ENCODE measurements at regions not wholly inside any gene's neighbourhood (a gene's known extent, or its start where the extent isn't known, plus 50 kb on each side); places are given as distances from the start of the nearest gene placed in this dataset.

- no peak for DNase-seq (ENCODE audit: low read depth in 1 of 2, low spot score in 1 of 2)
Observed at GRCh38 chr13:48885027-48885395, 90.7 kb upstream of the FNDC3A start.

- DNase-seq (ENCODE audit: low read depth in 1 of 2, low spot score in 1 of 2): no peak
Observed at GRCh38 chr13:48888613-48889012, 87.1 kb upstream of the FNDC3A start.

DNA sequence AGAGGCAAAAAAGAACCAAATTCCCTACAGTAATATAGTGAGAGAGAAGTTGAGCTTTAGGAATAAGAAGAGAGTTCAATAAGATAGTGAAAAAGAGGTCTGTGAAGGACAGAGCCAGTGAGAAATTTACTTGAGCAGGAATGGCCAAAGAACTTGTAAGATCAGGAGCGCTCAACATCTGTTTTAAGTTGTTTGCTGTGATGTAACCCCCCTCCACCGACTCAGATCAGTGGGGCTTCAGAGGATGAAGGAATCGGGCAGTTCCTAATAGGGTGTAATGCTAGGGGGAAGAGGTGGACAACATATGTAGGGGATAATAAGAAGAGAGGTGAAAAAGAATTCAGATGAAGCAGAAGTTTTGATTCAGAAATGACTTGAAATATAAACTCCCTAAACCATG lies 85.3 kb upstream of the FNDC3A start:
- DNase-seq (ENCODE audit: low read depth in 1 of 2, low spot score in 1 of 2): no peak

GRCh38 chr13:48891586-48891985 lies 84.1 kb upstream of the FNDC3A start:
- no peak for DNase-seq (ENCODE audit: low read depth in 1 of 2, low spot score in 1 of 2)

DNA sequence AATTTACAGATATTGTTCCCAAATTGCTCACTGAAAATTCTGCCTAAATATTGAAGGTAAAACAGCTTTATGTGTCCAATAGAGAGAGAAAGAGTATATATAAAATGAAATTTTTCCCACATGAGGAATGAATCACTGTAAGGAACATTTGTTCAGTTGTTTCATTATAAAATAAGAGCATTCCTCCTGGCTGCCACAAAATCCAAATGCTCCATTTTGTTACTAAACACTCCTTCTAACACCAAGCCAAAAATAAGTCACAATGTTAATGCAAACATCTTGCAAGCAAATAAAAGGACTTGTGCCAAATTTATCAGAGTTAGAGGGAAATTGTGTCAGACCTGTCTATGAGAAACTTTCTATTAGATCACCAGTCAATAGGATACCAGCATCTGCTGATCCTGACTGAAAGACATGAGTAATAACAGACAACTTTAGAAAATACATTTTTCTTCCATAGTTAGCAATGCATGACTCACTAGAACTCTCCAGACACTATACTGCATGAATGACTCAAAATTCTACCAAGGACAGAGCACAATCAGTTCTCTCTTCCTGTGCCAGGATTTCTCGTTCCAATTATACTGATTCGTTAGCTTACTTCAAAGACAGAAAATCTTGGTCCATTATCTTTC lies 83.5 kb upstream of the FNDC3A start:
- DNase-seq (ENCODE audit: low read depth in 1 of 2, low spot score in 1 of 2): no peak

- DNase-seq (ENCODE audit: low read depth in 1 of 2, low spot score in 1 of 2): no peak
Observed at GRCh38 chr13:48892688-48893075, 83.0 kb upstream of the FNDC3A start.

DNA sequence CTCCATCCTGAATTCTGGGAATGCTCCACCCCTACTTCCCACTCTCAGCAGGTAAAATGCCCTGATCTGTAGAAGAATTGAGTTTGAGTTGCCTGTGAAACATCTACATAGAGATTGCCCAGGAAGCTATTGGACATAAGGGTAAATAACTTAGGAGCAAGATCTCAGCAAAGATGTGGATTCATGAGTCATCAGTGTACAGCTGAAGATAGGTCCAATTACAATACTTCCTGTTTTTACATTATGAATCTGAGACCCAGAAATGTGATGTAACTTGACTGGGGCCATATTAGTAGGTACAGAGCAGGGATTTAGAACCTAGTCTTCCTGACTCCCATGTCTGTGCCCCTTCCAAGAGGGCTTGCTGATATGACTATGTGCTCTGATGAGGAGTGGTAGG lies 79.4 kb upstream of the FNDC3A start:
- DNase-seq (ENCODE audit: low read depth in 1 of 2, low spot score in 1 of 2): no peak

GRCh38 chr13:48901781-48902180 lies 73.9 kb upstream of the FNDC3A start:
- no peak for DNase-seq (ENCODE audit: low read depth in 1 of 2, low spot score in 1 of 2)

DNA sequence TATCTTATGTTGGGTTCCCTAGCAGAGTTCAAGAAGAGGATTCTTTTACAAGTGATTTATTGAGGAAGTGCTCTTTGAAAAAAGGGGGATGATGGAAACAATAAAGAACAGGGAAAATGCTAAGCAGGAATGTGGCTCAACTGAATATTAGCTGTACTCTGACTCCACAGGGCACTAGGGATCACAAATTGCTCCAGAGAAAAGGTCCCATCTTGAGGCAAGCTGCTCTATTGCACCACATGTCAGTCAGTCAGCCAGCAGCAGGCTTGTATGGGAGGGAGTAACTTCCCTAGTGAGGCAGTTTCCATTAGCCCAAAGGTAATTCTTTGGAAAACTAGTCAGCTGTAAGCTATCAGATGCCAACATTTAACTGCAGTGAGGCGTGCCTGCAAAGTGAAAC lies 73.3 kb upstream of the FNDC3A start:
- DNase-seq (ENCODE audit: low read depth in 1 of 2, low spot score in 1 of 2): no peak

DNA sequence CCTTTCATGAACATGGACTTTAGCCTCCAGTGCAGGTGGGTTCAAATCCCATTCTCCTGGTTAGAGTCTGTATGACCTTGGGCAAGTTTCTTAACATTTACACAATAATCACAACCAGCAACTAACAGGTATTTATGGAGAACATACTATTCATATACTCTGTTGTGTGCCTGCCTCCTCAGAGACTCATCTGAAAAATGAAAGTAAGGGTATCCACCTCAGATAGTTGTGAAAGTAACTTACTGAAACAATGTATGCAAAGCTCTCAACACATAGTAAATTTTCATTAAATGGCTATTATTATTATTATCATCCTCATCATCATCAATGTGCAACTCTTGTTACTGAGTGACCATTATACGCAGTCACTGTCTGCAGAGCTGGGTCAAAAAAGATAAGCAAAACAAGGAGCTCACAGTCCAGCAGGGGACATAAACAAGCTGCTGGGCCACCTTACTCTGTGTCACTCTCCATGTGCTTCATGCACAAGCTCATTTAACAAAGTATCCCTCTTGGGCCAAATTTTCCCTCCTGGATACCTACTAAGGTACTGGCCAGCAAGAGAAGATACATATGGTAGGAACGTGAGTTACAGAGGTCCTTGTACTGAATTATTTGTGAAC lies 70.9 kb upstream of the FNDC3A start:
- no peak for DNase-seq (ENCODE audit: low read depth in 1 of 2, low spot score in 1 of 2)

DNA sequence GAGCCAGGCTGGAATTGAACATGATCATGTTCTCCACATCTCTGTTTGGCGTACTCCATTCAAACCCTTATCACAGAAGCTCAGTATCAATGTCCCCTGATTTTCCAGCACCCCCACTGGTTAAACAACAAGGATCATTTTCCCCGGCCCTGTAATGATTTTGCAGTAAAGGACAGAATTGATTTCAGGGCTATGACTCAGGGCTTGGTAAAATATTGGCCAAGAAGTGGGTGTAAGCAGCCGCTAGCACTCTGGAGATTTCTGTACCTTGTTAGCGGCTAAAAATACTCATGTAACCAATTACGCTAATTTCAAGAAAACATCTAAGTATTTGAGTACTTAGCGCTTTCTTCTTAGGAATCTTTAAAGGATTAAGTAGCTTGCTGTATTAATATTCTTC lies 69.5 kb upstream of the FNDC3A start:
- no peak for DNase-seq (ENCODE audit: low read depth in 1 of 2, low spot score in 1 of 2)

DNA sequence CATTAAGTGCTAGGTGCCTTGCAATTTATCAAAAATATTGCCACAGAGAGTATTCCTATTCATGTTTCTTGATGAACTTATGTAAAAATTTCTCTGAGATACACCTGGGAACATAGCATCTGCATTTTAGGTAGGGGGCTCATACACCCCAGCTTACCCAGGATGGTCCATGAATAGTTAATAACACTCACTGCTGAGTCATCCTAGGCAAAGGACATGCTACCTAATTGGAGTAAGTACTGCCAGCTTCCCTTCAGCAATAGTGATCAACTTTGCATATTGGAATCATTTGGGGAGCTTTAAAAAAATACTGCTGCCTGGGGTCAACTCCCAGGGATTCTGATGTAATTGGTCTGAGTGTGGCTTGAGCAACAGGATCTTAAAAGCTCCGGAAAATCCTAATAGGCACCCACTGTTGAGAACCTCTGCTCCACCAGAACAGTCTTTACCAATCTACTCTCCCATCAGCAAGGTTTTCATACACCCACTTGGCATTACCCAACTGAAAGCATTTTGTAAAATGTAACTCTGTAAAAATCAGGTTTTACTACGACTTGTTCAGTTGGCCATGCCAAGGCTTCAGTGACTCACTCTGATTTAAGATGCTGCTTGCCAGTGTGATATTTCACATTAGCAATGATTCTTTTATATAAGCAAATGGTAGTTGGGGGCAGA lies 67.2 kb upstream of the FNDC3A start:
- no peak for DNase-seq (ENCODE audit: low read depth in 1 of 2, low spot score in 1 of 2)

DNA sequence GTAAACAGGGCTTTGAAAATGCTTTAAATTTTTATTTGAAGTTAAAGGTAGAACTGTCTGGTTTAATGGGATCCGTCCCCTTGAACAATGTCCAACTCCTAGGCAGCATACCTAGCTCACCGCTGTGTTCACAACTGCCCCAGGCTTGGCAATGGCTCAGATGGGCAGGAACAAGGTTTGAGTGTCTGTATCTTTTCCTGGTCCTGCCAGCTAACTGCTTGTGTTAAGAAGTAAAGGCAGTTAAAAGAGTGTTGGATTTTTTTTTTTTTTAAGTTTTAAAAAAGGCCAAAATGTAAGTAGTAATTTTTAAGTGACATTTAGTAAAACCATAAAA lies 66.7 kb upstream of the FNDC3A start:
- no peak for DNase-seq (ENCODE audit: low read depth in 1 of 2, low spot score in 1 of 2)

DNA sequence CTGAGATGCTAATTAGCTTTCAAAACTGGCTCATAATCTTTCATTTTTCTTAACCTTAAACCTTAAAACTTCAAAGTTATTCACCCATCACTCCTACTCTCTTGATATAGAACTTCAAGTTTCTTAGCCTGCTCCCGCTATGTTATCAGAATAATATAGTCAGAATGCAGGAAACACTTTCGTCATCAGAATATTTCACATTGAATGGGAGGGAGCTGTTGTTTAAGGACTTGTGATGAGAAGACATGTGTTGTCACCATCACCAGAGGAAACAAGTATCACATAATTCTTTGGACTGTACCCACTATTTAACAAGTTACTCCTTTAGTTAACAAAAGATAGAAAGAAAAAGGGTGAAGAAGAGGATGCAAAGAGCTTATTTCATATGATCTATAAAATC lies 65.0 kb upstream of the FNDC3A start:
- DNase-seq (ENCODE audit: low read depth in 1 of 2, low spot score in 1 of 2): no peak

GRCh38 chr13:48919751-48920150 lies 56.0 kb upstream of the FNDC3A start:
- DNase-seq (ENCODE audit: low read depth in 1 of 2, low spot score in 1 of 2): no peak

GRCh38 chr13:48920730-48921129 lies 55.0 kb upstream of the FNDC3A start:
- no peak for DNase-seq (ENCODE audit: low read depth in 1 of 2, low spot score in 1 of 2)

DNA sequence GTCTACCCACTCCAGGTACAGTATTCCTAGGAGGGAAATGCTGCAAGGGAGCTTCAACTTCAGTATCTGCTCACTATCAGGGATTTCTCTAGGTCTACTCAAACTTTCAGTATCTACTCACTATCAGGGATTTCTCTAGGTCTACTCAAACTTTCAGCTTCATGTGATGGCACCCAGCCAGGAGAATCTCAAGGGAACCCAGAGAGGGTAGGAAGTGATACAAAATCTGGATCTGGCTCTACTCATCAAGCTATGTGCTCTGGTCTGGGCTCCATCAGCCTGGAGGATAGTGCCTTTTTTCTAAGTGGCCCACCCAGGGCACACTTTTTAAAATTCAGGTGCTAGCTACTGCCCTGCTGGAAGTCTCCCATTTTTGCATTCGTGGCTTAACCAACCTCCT lies 52.3 kb upstream of the FNDC3A start:
- DNase-seq (ENCODE audit: low read depth in 1 of 2, low spot score in 1 of 2): no peak

GRCh38 chr13:48925001-48925400 lies 50.7 kb upstream of the FNDC3A start:
- no peak for DNase-seq (ENCODE audit: low read depth in 1 of 2, low spot score in 1 of 2)

Data from activated T-helper 1 cell treated with anti-CD3 and anti-CD28 coated beads, Interleukin-2, amount 50 U/mL, for 16 hours (primary cell).